IMR-90 (cell line): ENCODE measurements at regions not wholly inside any gene's neighbourhood (a gene's known extent, or its start where the extent isn't known, plus 50 kb on each side); places are given as distances from the start of the nearest gene placed in this dataset.

Experiments used
- ATAC-seq: fragments of 200-7000 bp; cut with Tn5 transposase; 2 replicates; pipeline ENCODE4 v1.9.1; 2020; ENCODE audit warnings: low read depth, mild to moderate bottlenecking, moderate library complexity
- BruUV-seq: library from RNA; stranded (reverse); fragments of 400-500 nt; replicated peaks from 2 replicates; lab custom pipeline; 2021; lab: Mats Ljungman, UMichigan
- CTCF ChIA-PET: fragments of 300-600 bp; formaldehyde crosslinking; extraction: SDS; loops from one replicate; lab custom pipeline; 2021; ENCODE audit warnings: antibody characterized with exemption; lab: Yijun Ruan, JAX
- POLR2A ChIA-PET: fragments of 300-600 bp; sonication (Branson Sonifier 250); formaldehyde crosslinking; loops from one replicate; lab custom pipeline; 2022; ENCODE audit warnings: antibody characterized with exemption; ENCODE audit not compliant: unreplicated experiment; lab: Charles Lee
- DNase-seq: peaks from one replicate; pipeline ENCODE4 v3.0.0; 2013
- H2AFZ ChIP-seq: replicated peaks from 2 replicates; pipeline ENCODE3; 2013; ENCODE audit warnings: low read length, mild to moderate bottlenecking; ENCODE audit not compliant: poor library complexity
- H2AK5ac ChIP-seq: 2 replicates; pipeline ENCODE4 v1.6.1; 2013; ENCODE audit warnings: low read depth, low read length, inconsistent platforms
- H2AK9ac ChIP-seq: replicated peaks from 2 replicates; pipeline ENCODE3; 2013; ENCODE audit warnings: mild to moderate bottlenecking, low read depth, low read length, moderate library complexity; ENCODE audit not compliant: poor library complexity
- H2BK120ac ChIP-seq: 2 replicates; pipeline ENCODE4 v1.6.1; 2013; ENCODE audit warnings: low read depth, low read length, inconsistent platforms
- H2BK15ac ChIP-seq: 3 replicates; pipeline ENCODE4 v1.6.1; 2013; ENCODE audit warnings: low read depth, low read length, inconsistent platforms
- H2BK20ac ChIP-seq: 2 replicates; pipeline ENCODE4 v1.6.1; 2013; ENCODE audit warnings: low read depth, mild to moderate bottlenecking, inconsistent platforms, low read length, moderate library complexity
- H2BK5ac ChIP-seq: 2 replicates; pipeline ENCODE4 v1.6.1; 2013; ENCODE audit warnings: mild to moderate bottlenecking, low read depth, low read length, inconsistent platforms; ENCODE audit not compliant: poor library complexity, severe bottlenecking
- H3K14ac ChIP-seq: replicated peaks from 2 replicates; pipeline ENCODE4 v1.6.1; 2013; ENCODE audit warnings: low read depth, low read length, inconsistent platforms
- H3K18ac ChIP-seq: 2 replicates; pipeline ENCODE4 v1.6.1; 2013; ENCODE audit warnings: low read depth, low read length, control low read depth
- H3K23ac ChIP-seq: 2 replicates; pipeline ENCODE4 v1.6.1; 2013; ENCODE audit warnings: low read depth, low read length, inconsistent platforms
- H3K27ac ChIP-seq: 2 replicates; pipeline ENCODE4 v1.5.1; 2013; ENCODE audit warnings: mild to moderate bottlenecking, control low read depth, low read length; ENCODE audit not compliant: insufficient read depth
- H3K27me3 ChIP-seq: 2 replicates; pipeline ENCODE4 v1.6.1; 2013; ENCODE audit warnings: low read length; ENCODE audit not compliant: control insufficient read depth, insufficient read depth
- H3K36me3 ChIP-seq: 2 replicates; pipeline ENCODE4 v1.6.1; 2013; ENCODE audit warnings: low read length, mixed read lengths; ENCODE audit not compliant: control insufficient read depth, insufficient read depth
- H3K4ac ChIP-seq: 2 replicates; pipeline ENCODE4 v1.6.1; 2013; ENCODE audit warnings: low read depth, low read length, inconsistent platforms
- H3K4me1 ChIP-seq: 2 replicates; pipeline ENCODE4 v1.6.1; 2013; ENCODE audit warnings: low read length, mixed read lengths; ENCODE audit not compliant: control insufficient read depth, insufficient read depth
- H3K4me2 ChIP-seq: 2 replicates; pipeline ENCODE4 v1.6.1; 2013; ENCODE audit warnings: low read depth, mild to moderate bottlenecking, control low read depth, low read length, moderate library complexity
- H3K4me3 ChIP-seq: 2 replicates; pipeline ENCODE4 v1.5.1; 2013; ENCODE audit warnings: low read depth, mild to moderate bottlenecking, control low read depth, low read length, moderate library complexity; ENCODE audit not compliant: insufficient read depth
- H3K56ac ChIP-seq: 2 replicates; pipeline ENCODE4 v1.6.1; 2013; ENCODE audit warnings: low read length, inconsistent platforms; ENCODE audit not compliant: insufficient read depth; ENCODE audit errors: extremely low read depth
- H3K79me1 ChIP-seq, 2 experiments: 2 replicates each; pipeline ENCODE4 v1.6.1; 2013; ENCODE audit warnings: low read length in 2 of 2, inconsistent platforms in 1 of 2, low read depth in 1 of 2
- H3K9ac ChIP-seq: 2 replicates; pipeline ENCODE4 v1.6.1; 2013; ENCODE audit warnings: low read depth, low read length, control low read depth
- H3K9me1 ChIP-seq: 2 replicates; pipeline ENCODE4 v1.6.1; 2013; ENCODE audit warnings: low read length, inconsistent platforms; ENCODE audit not compliant: insufficient read depth
- H3K9me3 ChIP-seq: 2 replicates; pipeline ENCODE4 v1.6.1; 2013; ENCODE audit warnings: low read length; ENCODE audit not compliant: control insufficient read depth, insufficient read depth
- H4K20me1 ChIP-seq: 2 replicates; pipeline ENCODE4 v1.6.1; 2013; ENCODE audit warnings: low read length, inconsistent platforms; ENCODE audit not compliant: insufficient read depth
- H4K5ac ChIP-seq: 2 replicates; pipeline ENCODE4 v1.6.1; 2013; ENCODE audit warnings: mild to moderate bottlenecking, low read depth, low read length, control low read depth
- H4K8ac ChIP-seq, 2 experiments: 2 replicates each; pipeline ENCODE4 v1.6.1; 2013; ENCODE audit warnings: low read depth in 2 of 2, low read length in 2 of 2, control low read depth in 1 of 2, inconsistent platforms in 1 of 2
- H4K91ac ChIP-seq: 2 replicates; pipeline ENCODE4 v1.6.1; 2013; ENCODE audit warnings: low read depth, low read length, inconsistent platforms; ENCODE audit not compliant: insufficient read depth
- MAFK ChIP-seq: IDR thresholded peaks from 2 replicates; pipeline ENCODE4 v1.6.1; 2012; ENCODE audit warnings: low read depth, low read length, improper control_type of control experiment
- MAZ ChIP-seq: IDR thresholded peaks from 2 replicates; pipeline ENCODE4 v1.6.1; 2012; ENCODE audit warnings: low read depth, mild to moderate bottlenecking, low read length, improper control_type of control experiment, moderate library complexity, borderline replicate concordance
- MXI1 ChIP-seq: IDR thresholded peaks from 2 replicates; pipeline ENCODE4 v1.6.1; 2012; ENCODE audit warnings: low read depth, mild to moderate bottlenecking, low read length, moderate library complexity, borderline replicate concordance
- RAD21 ChIP-seq: IDR thresholded peaks from 2 replicates; pipeline ENCODE4 v1.6.1; 2012; ENCODE audit warnings: low read length, improper control_type of control experiment
- RCOR1 ChIP-seq: IDR thresholded peaks from 2 replicates; pipeline ENCODE4 v1.6.1; 2012; ENCODE audit warnings: mild to moderate bottlenecking, low read length, improper control_type of control experiment; ENCODE audit not compliant: insufficient replicate concordance
- SMC3 ChIP-seq: fragments of 150-350 bp; IDR thresholded peaks from 2 replicates; pipeline ENCODE4 v1.6.1; 2016; ENCODE audit warnings: low read depth, mild to moderate bottlenecking, antibody characterized with exemption, low read length, moderate library complexity
- WGBS, 2 experiments: methylation state at CpG; one replicate each; pipeline versions ENCODE4 v1.1.5 to v1.1.7; 2013; ENCODE audit warnings: missing lambda C conversion rate in 2 of 2; ENCODE audit not compliant: insufficient read length in 1 of 2; ENCODE audit errors: extremely low coverage in 2 of 2; 5-methylcytosine and 5-hydroxymethylcytosine counted together
- dilution Hi-C: fragments of 300-500 bp; cut with HindIII; formaldehyde crosslinking; loops from one replicate; pipeline ENCODE4 v1.14.3; 2018; ENCODE audit warnings: low sequenced_read_pairs; ENCODE audit not compliant: unreplicated experiment
- in situ Hi-C: fragments of 300-500 bp; cut with MboI; formaldehyde crosslinking; loops from 3 replicates; pipeline ENCODE4 v1.14.3; 2019; ENCODE audit warnings: low sequenced_read_pairs, inconsistent platforms, mixed read lengths
- intact Hi-C: fragments of 100-400 bp; cut with micrococcal nuclease; formaldehyde crosslinking; loops from 2 replicates; pipeline ENCODE4 v1.10.0; 2022
- TF ChIP-seq, protein P1 (sequence below): fragments of 150-350 bp; IDR thresholded peaks from 2 replicates; pipeline ENCODE4 v1.6.1; 2016; ENCODE audit warnings: low read depth, mild to moderate bottlenecking, low read length, moderate library complexity, borderline replicate concordance

DNA sequence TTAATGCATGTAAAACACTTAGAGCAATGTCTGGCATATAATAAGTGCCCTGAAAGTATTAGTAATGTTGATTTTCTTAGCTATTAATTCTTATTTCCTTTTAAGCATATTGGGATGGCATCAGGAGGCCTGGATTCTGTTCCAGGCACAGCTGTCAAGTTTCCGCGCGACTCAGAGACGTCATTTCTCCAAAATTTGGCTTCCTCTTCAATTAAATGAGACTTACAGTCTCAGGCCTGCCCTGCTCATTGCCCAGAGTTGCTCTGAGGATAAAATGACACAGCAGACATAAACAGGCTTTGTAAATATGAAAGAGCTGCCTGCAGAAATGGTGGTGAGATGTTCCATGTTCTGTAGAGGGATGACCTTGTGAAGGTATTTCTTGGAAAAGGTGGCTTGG is 159.8 kb upstream of the GLRA1 start:
- POLR2A ChIA-PET = no interaction called here
- intact Hi-C loops (no loop called here), dilution Hi-C loops (no loop called here), in situ Hi-C loops (no loop called here)
- no peak overlapping the region for H4K5ac ChIP-seq
- H2BK15ac ChIP-seq = no peak overlapping the region
- no TSS peak for BruUV-seq
- ATAC-seq = no peak
- no peaks in the 10 kb centered on the region for H3K36me3 ChIP-seq
- no peak overlapping the region for H3K4me3 ChIP-seq
- H4K20me1 ChIP-seq = no peaks in the 10 kb centered on the region
- no CpG with 5 or more reads among the region's 4 CpGs for WGBS, 2 experiments
- no peak overlapping the region for H3K4me2 ChIP-seq
- no peak overlapping the region for H4K91ac ChIP-seq
- H3K23ac ChIP-seq = no peak overlapping the region
- H4K8ac ChIP-seq = no peak overlapping the region
- H3K18ac ChIP-seq = no peak overlapping the region
- H2AK5ac ChIP-seq = no peak overlapping the region
- no peak overlapping the region for H3K14ac ChIP-seq
- no peak overlapping the region for H2AK9ac ChIP-seq
- no peak overlapping the region for H2AFZ ChIP-seq
- H2BK20ac ChIP-seq = no peak overlapping the region
- TF ChIP-seq RCOR1 (no peak), SMC3 (no peak), MAZ (no peak), RAD21 (no peak), MXI1 (no peak), MAFK (no peak)
- TF ChIP-seq, protein P1, sequence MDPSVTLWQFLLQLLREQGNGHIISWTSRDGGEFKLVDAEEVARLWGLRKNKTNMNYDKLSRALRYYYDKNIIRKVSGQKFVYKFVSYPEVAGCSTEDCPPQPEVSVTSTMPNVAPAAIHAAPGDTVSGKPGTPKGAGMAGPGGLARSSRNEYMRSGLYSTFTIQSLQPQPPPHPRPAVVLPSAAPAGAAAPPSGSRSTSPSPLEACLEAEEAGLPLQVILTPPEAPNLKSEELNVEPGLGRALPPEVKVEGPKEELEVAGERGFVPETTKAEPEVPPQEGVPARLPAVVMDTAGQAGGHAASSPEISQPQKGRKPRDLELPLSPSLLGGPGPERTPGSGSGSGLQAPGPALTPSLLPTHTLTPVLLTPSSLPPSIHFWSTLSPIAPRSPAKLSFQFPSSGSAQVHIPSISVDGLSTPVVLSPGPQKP = no peak
- CTCF ChIA-PET = interaction anchor here (0.6 kb wide), 1 partner anchor 1626 kb away, joined by 3 read pairs; no protein-coding TSS in a partner anchor
- no peaks in the 10 kb centered on the region for H3K9me3 ChIP-seq
- H2BK120ac ChIP-seq = no peak overlapping the region
- H3K27me3 ChIP-seq = no peaks in the 10 kb centered on the region
- no peaks in the 10 kb centered on the region for H3K79me1 ChIP-seq
- no peaks in the 10 kb centered on the region for H3K4me1 ChIP-seq
- H3K9me1 ChIP-seq = no peaks in the 10 kb centered on the region
- H3K56ac ChIP-seq = no peak overlapping the region
- no peak overlapping the region for H2BK5ac ChIP-seq
- H3K27ac ChIP-seq = no peak overlapping the region
- DNase-seq = no peak
- H3K9ac ChIP-seq = no peak overlapping the region
- no peak overlapping the region for H3K4ac ChIP-seq
